Daoy (cell line): ENCODE measurements at regions not wholly inside any gene's neighbourhood (a gene's known extent, or its start where the extent isn't known, plus 50 kb on each side); places are given as distances from the start of the nearest gene placed in this dataset.
"Not testable (repeated sequence)": the region's sequence is repeated elsewhere in the genome, so short reads cannot be mapped to it uniquely, and the experiment has no call there.

Experiments used
- DNase-seq: peaks from one replicate; pipeline ENCODE4 v3.0.0-alpha.2; 2015; ENCODE audit warnings: low read depth

GRCh38 chr6:68013780-68014515 is 621.1 kb upstream of the ADGRB3 start:
- DNase-seq, result no peak

- DNase-seq, result no peak
These were observed 622.3 kb upstream of the ADGRB3 start for GRCh38 chr6:68012822-68013221.

- DNase-seq, result no peak
These were observed 624.1 kb upstream of the ADGRB3 start for GRCh38 chr6:68010936-68011335.

- DNase-seq, result peak; percentile 6
These were observed 626.6 kb upstream of the ADGRB3 start for GRCh38 chr6:68008445-68008844.

GRCh38 chr6:68007717-68008116 is 627.4 kb upstream of the ADGRB3 start:
- DNase-seq, result no peak

GRCh38 chr6:67986694-67987232 is 648.3 kb upstream of the ADGRB3 start:
- no peak for DNase-seq

GRCh38 chr6:67976486-67976885 is 658.6 kb upstream of the ADGRB3 start:
- no peak for DNase-seq

GRCh38 chr6:67974931-67975330 is 660.2 kb upstream of the ADGRB3 start:
- no peak for DNase-seq

GRCh38 chr6:67971812-67972211 is 663.3 kb upstream of the ADGRB3 start:
- no peak for DNase-seq

GRCh38 chr6:67966830-67967229 is 668.3 kb upstream of the ADGRB3 start:
- no peak for DNase-seq

- DNase-seq, result no peak
These were observed 678.7 kb upstream of the ADGRB3 start for GRCh38 chr6:67956352-67956751.

- DNase-seq, result no peak
These were observed 682.1 kb upstream of the ADGRB3 start for GRCh38 chr6:67952948-67953347.

- no peak for DNase-seq
These were observed 683.0 kb upstream of the ADGRB3 start for GRCh38 chr6:67952121-67952520.

- DNase-seq, result not testable (repeated sequence)
These were observed 687.3 kb upstream of the ADGRB3 start for GRCh38 chr6:67947762-67948161.

- no peak for DNase-seq
These were observed 699.1 kb upstream of the ADGRB3 start for GRCh38 chr6:67935976-67936477.

GRCh38 chr6:67933278-67933677 is 701.8 kb upstream of the ADGRB3 start:
- no peak for DNase-seq

GRCh38 chr6:67922588-67922987 is 712.5 kb upstream of the ADGRB3 start:
- not testable (repeated sequence) for DNase-seq

GRCh38 chr6:67920040-67920439 is 715.0 kb upstream of the ADGRB3 start:
- not testable (repeated sequence) for DNase-seq

- no peak for DNase-seq
These were observed 718.7 kb upstream of the ADGRB3 start for GRCh38 chr6:67916399-67916798.

- DNase-seq, result no peak
These were observed 720.7 kb upstream of the ADGRB3 start for GRCh38 chr6:67914419-67914818.

GRCh38 chr6:67909354-67909753 is 725.7 kb upstream of the ADGRB3 start:
- DNase-seq, result no peak

- no peak for DNase-seq
These were observed 726.7 kb upstream of the ADGRB3 start for GRCh38 chr6:67908379-67908778.

- not testable (repeated sequence) for DNase-seq
These were observed 730.3 kb upstream of the ADGRB3 start for GRCh38 chr6:67904735-67905134.

- no peak for DNase-seq
These were observed 736.2 kb upstream of the ADGRB3 start for GRCh38 chr6:67898875-67899274.
